Activated naive CD4-positive, alpha-beta T cell treated with anti-CD3 and anti-CD28 coated beads, Interleukin-2, amount 50 U/mL, for 24 hours (primary cell): ENCODE measurements at regions not wholly inside any gene's neighbourhood (a gene's known extent, or its start where the extent isn't known, plus 50 kb on each side); places are given as distances from the start of the nearest gene placed in this dataset.

Experiments used
- H3K27ac Mint-ChIP-seq: one replicate; pipeline ENCODE4 v1.8.0; 2021; ENCODE audit warnings: mild to moderate bottlenecking, mixed read lengths
- H3K27me3 Mint-ChIP-seq: one replicate; pipeline ENCODE4 v1.8.0; 2021; ENCODE audit warnings: mixed read lengths
- H3K36me3 Mint-ChIP-seq: one replicate; pipeline ENCODE4 v1.8.0; 2021; ENCODE audit warnings: mixed read lengths
- H3K4me1 Mint-ChIP-seq: one replicate; pipeline ENCODE4 v1.8.0; 2021; ENCODE audit warnings: mixed read lengths
- H3K4me3 Mint-ChIP-seq: one replicate; pipeline ENCODE4 v1.8.0; 2021; ENCODE audit warnings: mild to moderate bottlenecking, mixed read lengths
- H3K9me3 Mint-ChIP-seq: one replicate; pipeline ENCODE4 v1.8.0; 2021; ENCODE audit warnings: mixed read lengths

DNA sequence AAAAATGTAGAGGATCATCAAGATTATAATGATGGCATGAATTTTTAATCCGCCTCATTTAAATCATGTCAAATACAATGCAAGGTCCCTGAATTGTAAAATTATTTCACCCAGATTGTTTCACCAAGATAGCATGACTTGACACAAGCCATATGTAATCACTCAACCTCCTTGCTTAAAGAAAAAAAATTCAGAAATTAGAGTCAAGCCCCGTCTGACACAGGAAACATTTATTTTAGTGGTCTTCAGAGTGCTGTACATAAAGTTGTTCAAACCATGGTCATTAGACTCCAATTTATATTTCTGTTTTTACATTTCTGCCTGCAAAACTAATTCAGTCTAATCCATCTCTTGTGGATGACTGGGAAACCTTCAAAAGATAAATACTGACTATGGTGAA lies 200.2 kb downstream of the CBLN4 start:
- H3K27ac Mint-ChIP-seq: no peak overlapping the region
- H3K4me3 Mint-ChIP-seq: no peak overlapping the region
- peaks cover 17% of the 10 kb centered on the region for H3K9me3 Mint-ChIP-seq
- H3K4me1 Mint-ChIP-seq: no peaks in the 10 kb centered on the region
- H3K27me3 Mint-ChIP-seq: no peaks in the 10 kb centered on the region
- H3K36me3 Mint-ChIP-seq: no peaks in the 10 kb centered on the region

DNA sequence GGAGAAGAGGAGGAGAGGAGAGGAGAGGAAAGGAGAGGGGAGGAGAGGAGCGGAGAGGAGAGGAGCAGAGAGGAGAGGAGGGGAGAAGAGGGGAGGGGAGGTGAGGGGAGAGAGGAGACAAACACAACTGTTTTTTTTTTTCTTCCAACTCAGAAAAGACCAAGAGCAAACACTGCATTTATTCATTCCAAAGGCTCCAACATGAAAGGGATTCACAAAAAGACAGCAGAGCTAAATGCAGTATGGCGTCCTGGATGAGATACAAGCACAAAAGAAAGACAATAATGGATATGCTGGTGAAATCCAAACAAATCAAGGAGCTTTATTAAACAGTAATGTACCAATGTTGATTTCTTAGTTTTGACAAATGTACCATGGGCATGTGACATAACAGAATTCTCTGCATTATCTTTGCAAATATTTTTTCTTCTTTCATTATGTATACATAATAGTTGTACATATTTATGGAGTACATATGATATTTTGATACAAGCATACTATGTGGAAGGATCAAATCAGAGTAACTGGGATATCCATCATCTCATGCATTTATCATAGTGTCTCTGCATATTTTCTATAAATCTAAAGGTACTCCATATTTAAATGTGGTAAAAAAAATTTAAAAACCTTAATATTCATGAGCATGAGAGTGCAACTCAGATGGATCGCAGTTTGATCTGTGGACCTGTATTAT lies 204.6 kb downstream of the CBLN4 start:
- Mint-ChIP-seq H3K36me3 (no peaks in the 10 kb centered on the region), H3K27ac (no peak overlapping the region), H3K27me3 (no peaks in the 10 kb centered on the region), H3K4me1 (no peaks in the 10 kb centered on the region), H3K9me3 (peaks cover 27% of the 10 kb centered on the region), H3K4me3 (no peak overlapping the region)

DNA sequence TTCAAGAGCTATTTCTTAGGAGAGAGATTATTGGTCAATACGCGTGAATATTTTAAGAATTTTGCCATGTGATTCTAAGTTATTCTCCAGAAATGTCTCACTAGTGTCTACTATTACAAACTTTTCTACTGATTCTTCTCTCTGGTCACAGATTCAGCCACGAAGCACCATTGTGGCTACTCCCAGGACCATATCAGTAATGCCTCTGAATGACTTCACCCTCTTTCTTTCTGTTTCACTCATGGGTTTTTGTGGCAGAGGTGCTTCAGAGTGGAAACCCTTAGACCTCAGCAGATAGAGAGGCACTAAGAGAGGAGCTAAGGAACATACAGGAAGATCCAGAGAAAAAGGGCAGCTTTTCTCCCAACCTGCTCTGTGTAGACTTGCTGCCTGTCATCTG lies 211.3 kb downstream of the CBLN4 start:
- H3K4me3 Mint-ChIP-seq: no peak overlapping the region
- peaks cover 9% of the 10 kb centered on the region for H3K9me3 Mint-ChIP-seq
- no peak overlapping the region for H3K27ac Mint-ChIP-seq
- H3K4me1 Mint-ChIP-seq: no peaks in the 10 kb centered on the region
- no peaks in the 10 kb centered on the region for H3K27me3 Mint-ChIP-seq
- no peaks in the 10 kb centered on the region for H3K36me3 Mint-ChIP-seq

DNA sequence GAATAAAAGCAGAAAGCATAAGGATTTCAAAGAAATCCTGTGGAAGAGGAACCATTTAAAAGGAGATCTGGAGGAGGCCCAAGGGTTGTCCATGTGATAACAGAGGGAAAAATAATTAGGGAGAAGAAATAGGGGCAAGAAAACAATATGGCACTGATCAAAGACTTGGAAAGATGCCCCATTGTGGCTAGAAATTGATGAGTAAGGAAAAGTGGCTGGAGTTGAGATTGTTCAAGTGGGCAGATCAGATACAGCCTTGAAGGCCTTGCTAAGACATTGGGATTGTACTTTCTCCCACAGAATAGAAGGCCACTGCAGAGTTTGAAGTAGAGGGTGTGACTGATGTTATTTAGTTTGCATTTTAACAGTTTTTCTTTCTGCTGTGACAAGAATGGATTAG lies 213.3 kb downstream of the CBLN4 start:
- Mint-ChIP-seq H3K27ac (no peak overlapping the region), H3K36me3 (no peaks in the 10 kb centered on the region), H3K27me3 (no peaks in the 10 kb centered on the region), H3K4me3 (no peak overlapping the region), H3K9me3 (peaks cover 9% of the 10 kb centered on the region), H3K4me1 (no peaks in the 10 kb centered on the region)

DNA sequence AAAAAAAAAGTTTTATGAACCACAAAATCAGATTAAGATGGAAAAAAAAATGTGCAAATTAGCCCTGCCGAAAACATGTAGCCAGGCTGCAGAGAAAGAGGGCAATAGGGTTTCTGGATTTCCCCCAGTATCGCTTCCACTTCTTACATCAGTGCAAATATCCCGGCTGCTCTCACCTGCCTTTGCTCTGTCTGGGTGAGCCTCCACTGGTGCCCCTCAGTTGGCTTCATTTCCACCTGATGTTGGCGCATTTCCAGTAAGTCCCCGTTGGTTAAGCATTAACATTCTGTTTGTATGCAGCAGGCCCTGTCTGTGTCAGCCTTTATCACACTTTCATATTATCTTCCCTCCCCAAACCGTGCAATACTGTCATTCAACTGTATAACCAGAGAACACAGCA lies 215.1 kb downstream of the CBLN4 start:
- Mint-ChIP-seq H3K27ac (no peak overlapping the region), H3K4me1 (no peaks in the 10 kb centered on the region), H3K9me3 (peaks cover 5% of the 10 kb centered on the region), H3K36me3 (no peaks in the 10 kb centered on the region), H3K4me3 (no peak overlapping the region), H3K27me3 (no peaks in the 10 kb centered on the region)

DNA sequence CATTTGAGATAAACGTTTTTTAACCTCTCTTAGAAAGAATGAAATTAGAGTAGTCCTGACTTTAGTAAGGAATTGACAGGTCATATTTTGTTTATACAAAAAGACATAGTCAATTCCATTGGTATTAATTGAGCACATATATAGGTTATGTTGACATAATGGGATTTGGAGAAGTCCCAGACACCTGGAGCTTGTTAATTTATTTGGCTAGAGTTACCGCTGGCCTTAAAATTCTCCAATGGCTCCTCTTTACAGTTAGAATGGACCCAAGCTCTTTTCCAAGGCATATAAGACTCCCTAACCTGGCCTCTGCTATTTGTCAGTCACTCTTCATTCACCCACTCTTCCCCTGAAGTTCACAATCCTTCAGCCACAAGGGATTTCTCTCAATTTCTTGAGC lies 221.3 kb downstream of the CBLN4 start:
- Mint-ChIP-seq H3K36me3 (no peaks in the 10 kb centered on the region), H3K9me3 (peaks cover 5% of the 10 kb centered on the region), H3K4me3 (no peak overlapping the region), H3K27me3 (no peaks in the 10 kb centered on the region), H3K4me1 (no peaks in the 10 kb centered on the region), H3K27ac (no peak overlapping the region)

DNA sequence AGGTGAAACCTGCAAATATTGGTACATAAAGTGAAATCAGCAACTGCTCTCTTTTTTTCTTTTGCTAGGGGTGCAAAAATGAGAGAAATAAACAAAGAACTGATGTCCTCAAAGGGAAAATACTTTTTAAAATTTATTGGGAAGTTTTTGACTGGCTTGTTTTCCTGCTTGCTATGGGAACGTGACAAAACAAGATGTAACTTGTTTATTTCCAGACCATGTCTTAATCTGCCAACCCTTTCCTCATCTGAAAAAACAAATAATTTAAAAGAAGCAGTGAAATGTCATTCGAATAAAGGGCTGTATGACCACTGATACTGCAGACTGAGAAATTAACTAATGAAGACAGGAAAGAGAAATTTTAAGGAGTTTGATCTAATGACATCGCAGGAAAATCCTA lies 221.9 kb downstream of the CBLN4 start:
- peaks cover 5% of the 10 kb centered on the region for H3K9me3 Mint-ChIP-seq
- no peaks in the 10 kb centered on the region for H3K27me3 Mint-ChIP-seq
- no peak overlapping the region for H3K27ac Mint-ChIP-seq
- H3K4me1 Mint-ChIP-seq: no peaks in the 10 kb centered on the region
- no peaks in the 10 kb centered on the region for H3K36me3 Mint-ChIP-seq
- H3K4me3 Mint-ChIP-seq: no peak overlapping the region

DNA sequence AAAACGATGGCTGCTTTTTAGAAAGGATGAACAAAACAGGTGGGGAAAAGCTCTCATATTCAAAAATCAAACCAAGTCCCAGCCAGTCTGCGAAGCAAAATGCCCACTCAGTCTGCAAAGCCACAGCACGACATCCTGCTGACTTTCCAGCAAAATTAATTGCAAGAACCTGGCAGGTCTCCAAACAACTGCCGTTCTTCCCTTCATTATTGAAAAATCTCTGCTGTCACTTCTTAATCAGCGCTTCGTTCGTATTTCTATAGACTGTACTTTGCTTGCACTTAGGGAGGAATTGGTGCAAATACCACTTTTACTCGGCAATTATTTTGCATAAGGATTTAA lies 222.4 kb downstream of the CBLN4 start:
- H3K4me1 Mint-ChIP-seq: no peaks in the 10 kb centered on the region
- H3K4me3 Mint-ChIP-seq: no peak overlapping the region
- H3K27ac Mint-ChIP-seq: no peak overlapping the region
- H3K36me3 Mint-ChIP-seq: no peaks in the 10 kb centered on the region
- H3K27me3 Mint-ChIP-seq: no peaks in the 10 kb centered on the region
- H3K9me3 Mint-ChIP-seq: peaks cover 5% of the 10 kb centered on the region

DNA sequence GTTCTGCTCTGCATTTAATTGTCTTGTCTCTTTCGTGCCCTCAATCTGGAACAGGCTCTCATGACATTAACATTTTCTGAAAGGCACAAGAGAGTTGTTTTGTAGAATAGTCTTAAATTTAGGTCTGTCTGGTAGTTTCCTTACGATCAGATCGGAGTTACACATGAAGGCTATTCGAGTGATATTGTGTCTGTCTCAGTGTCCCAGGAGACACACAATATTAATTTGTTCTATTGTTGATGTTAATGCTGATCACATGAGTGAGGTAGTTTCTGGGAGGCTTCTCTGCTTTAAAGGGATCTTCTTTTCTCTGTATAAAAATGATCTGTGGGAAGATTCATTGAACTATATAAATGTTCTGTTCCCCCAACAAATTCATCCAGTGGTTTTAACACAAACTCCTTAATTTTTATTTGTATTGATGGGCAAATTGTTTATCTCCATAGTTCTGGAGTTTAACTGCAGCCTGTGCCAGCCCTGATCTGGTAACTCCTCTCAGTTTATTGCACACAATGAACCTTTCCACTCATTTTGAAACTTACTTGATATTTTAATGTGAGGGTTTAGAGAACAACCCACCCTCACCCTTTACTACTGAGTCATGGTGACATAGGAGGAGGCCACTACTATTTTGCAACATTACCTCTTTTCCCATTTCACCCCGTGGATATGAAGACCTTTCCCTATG lies 223.0 kb downstream of the CBLN4 start:
- peaks cover 5% of the 10 kb centered on the region for H3K9me3 Mint-ChIP-seq
- H3K4me1 Mint-ChIP-seq: no peaks in the 10 kb centered on the region
- H3K4me3 Mint-ChIP-seq: no peak overlapping the region
- H3K27ac Mint-ChIP-seq: no peak overlapping the region
- H3K36me3 Mint-ChIP-seq: no peaks in the 10 kb centered on the region
- H3K27me3 Mint-ChIP-seq: no peaks in the 10 kb centered on the region

DNA sequence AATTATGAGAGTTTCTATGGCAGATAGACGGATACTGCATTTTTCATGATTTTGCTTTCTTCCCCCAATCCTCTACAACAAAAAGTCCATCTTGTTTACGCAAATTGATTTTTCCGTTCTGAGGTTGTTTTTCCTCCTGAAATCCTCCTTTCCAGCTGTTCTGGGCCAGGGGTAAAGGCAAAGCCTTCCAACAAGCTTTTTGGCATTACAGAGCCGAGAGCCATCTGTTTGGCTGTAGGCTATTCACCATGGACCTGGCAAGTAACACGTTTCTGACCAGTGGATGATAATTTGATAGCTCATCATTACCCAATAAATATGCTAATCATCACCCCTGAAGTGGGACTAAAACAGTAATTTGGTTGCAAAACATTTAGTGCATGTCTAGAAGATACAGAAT lies 226.5 kb downstream of the CBLN4 start:
- no peaks in the 10 kb centered on the region for H3K27me3 Mint-ChIP-seq
- H3K4me1 Mint-ChIP-seq: no peaks in the 10 kb centered on the region
- H3K9me3 Mint-ChIP-seq: no peaks in the 10 kb centered on the region
- no peaks in the 10 kb centered on the region for H3K36me3 Mint-ChIP-seq
- H3K27ac Mint-ChIP-seq: no peak overlapping the region
- no peak overlapping the region for H3K4me3 Mint-ChIP-seq

DNA sequence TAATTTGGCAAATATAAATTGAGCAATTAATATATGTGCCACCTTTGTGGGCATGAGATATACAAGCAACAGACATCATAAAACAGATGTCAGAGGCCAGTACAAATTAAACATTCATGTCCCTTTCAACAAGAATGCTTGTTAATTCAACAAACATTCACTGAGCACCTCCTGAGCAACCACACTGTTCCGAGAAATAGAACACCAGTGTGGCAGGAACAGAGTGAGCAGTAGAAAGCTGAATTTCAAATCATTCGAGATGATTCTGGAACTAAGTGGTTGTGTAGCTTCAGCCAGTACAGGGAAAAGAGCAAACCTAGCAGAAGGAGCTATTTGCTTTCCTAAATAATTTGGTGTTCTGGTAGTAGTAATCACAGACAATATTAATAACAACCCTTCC lies 227.7 kb downstream of the CBLN4 start:
- Mint-ChIP-seq H3K27me3 (no peaks in the 10 kb centered on the region), H3K27ac (no peak overlapping the region), H3K9me3 (no peaks in the 10 kb centered on the region), H3K4me1 (no peaks in the 10 kb centered on the region), H3K4me3 (no peak overlapping the region), H3K36me3 (no peaks in the 10 kb centered on the region)

DNA sequence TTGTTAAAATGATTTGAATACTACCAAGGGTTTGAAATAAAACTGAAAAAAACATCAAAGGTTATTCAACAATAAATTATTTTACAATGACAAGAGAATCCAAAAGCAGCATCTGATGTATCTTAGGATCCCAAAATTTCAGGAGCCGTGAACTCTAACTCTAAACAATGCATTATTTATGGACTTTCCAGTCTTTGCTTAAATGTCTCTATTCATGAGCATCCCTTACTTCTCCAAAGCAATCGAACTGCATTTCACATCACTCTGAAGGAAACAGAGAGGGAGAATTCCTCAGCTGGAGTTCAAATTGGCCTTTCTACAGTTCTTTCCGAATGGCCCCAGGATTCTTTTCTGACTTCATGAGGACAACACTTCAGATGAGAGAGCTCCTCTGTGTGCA lies 229.1 kb downstream of the CBLN4 start:
- no peaks in the 10 kb centered on the region for H3K9me3 Mint-ChIP-seq
- no peaks in the 10 kb centered on the region for H3K27me3 Mint-ChIP-seq
- H3K4me1 Mint-ChIP-seq: no peaks in the 10 kb centered on the region
- no peak overlapping the region for H3K4me3 Mint-ChIP-seq
- no peaks in the 10 kb centered on the region for H3K36me3 Mint-ChIP-seq
- H3K27ac Mint-ChIP-seq: no peak overlapping the region

DNA sequence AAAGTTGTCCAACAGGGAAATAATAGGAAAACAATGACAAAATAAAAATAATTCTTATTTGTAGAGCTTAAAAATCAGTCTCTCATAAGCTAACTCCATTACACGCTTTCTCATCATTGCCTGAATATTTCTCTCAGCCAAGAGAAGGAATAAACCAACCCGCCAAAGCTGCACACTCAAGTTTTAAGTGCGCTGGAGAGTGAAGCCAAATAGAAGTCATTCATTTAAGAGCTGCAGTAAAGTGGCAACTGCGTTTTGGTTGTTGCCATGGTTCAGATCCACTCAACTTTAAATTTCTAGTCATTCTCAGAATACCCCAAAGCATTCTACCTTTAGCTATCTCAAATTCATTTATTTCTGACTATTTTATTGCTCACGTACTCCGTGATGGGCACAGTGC lies 230.7 kb downstream of the CBLN4 start:
- Mint-ChIP-seq H3K36me3 (no peaks in the 10 kb centered on the region), H3K27ac (no peak overlapping the region), H3K4me1 (no peaks in the 10 kb centered on the region), H3K9me3 (no peaks in the 10 kb centered on the region), H3K4me3 (no peak overlapping the region), H3K27me3 (no peaks in the 10 kb centered on the region)

DNA sequence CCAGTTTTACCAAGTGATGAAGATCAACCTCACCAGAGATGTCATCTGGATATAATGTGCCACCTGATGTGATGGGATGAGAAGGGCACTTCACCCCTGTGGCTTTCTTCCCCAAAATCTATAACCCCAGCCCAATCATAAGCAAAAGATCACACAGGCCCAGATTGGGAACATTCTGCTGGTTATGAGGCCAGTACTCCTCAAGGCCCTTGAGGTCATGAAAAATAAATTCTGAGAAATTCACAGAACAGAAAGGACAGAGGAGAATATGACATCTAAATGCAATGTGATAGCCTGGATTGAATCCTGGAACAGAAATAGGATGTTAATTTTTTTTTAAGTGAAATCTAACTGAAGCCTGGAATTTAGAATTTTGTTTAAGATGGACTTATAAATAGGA lies 243.5 kb downstream of the CBLN4 start:
- no peaks in the 10 kb centered on the region for H3K4me1 Mint-ChIP-seq
- no peaks in the 10 kb centered on the region for H3K36me3 Mint-ChIP-seq
- no peaks in the 10 kb centered on the region for H3K9me3 Mint-ChIP-seq
- H3K27ac Mint-ChIP-seq: no peak overlapping the region
- no peaks in the 10 kb centered on the region for H3K27me3 Mint-ChIP-seq
- H3K4me3 Mint-ChIP-seq: no peak overlapping the region

DNA sequence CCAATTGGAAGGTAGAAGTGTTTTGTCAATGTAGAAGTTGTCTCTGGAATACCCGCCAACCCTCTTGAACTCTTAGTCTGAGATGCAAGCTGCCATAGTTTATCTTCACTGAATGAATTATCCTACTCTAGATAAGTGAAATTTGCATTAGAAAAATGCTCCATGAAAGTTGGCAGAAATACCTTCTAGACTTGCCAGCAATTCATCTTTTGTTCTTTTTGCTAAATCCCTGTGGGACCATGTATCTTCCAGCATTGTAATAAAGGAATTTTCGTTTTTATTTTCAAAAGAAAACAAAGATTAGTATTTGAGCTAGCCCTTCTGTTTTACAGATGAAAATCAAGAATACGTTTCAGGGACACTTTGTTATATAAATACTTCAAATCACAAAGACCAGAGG lies 244.2 kb downstream of the CBLN4 start:
- Mint-ChIP-seq H3K27me3 (no peaks in the 10 kb centered on the region), H3K36me3 (no peaks in the 10 kb centered on the region), H3K4me1 (no peaks in the 10 kb centered on the region), H3K27ac (no peak overlapping the region), H3K9me3 (no peaks in the 10 kb centered on the region), H3K4me3 (no peak overlapping the region)

DNA sequence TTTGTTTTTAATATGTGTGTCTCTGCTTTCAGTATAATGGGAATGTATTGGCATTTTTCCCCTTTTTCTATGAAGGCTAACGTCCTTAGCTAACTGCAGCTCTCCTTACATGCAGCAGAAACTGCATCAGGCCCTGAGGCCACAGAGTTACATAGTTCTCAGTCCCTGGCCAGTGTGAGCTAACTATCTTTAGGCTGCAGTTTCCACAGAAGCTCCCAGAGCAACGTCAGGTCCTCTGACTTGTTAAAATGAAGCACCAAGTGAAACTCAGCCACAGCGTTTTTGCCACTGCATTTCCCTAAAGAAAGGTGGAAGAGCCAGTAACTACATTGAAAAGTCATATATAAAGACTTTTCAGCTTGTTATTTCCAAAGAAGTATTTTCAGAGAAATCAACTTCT lies 244.7 kb downstream of the CBLN4 start:
- H3K9me3 Mint-ChIP-seq: no peaks in the 10 kb centered on the region
- no peak overlapping the region for H3K27ac Mint-ChIP-seq
- H3K4me3 Mint-ChIP-seq: no peak overlapping the region
- no peaks in the 10 kb centered on the region for H3K36me3 Mint-ChIP-seq
- H3K27me3 Mint-ChIP-seq: no peaks in the 10 kb centered on the region
- H3K4me1 Mint-ChIP-seq: no peaks in the 10 kb centered on the region

DNA sequence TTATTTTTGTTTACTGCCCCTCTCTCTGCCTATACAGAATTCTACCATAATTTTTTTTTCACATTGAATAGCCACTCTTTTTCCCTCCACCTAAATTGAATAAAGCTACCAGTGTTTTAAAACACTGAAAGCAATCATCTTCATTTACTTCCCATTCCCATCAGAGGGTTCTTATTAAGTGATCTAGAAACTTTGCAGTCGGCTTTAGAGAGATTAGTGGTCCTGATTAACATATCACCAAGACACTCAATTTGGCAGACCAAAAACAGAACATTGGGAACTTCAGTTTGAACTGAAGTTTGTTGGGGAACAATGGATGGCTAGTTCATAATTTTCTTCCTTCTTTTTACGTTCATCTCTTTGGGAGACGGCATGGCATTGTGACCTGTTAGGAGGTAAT lies 249.5 kb downstream of the CBLN4 start:
- no peaks in the 10 kb centered on the region for H3K9me3 Mint-ChIP-seq
- H3K36me3 Mint-ChIP-seq: no peaks in the 10 kb centered on the region
- no peaks in the 10 kb centered on the region for H3K27me3 Mint-ChIP-seq
- no peak overlapping the region for H3K27ac Mint-ChIP-seq
- no peak overlapping the region for H3K4me3 Mint-ChIP-seq
- H3K4me1 Mint-ChIP-seq: no peaks in the 10 kb centered on the region
